ENCODE measurements at regions not wholly inside any gene's neighbourhood (a gene's known extent, or its start where the extent isn't known, plus 50 kb on each side); places are given as distances from the start of the nearest gene placed in this dataset.

DNA sequence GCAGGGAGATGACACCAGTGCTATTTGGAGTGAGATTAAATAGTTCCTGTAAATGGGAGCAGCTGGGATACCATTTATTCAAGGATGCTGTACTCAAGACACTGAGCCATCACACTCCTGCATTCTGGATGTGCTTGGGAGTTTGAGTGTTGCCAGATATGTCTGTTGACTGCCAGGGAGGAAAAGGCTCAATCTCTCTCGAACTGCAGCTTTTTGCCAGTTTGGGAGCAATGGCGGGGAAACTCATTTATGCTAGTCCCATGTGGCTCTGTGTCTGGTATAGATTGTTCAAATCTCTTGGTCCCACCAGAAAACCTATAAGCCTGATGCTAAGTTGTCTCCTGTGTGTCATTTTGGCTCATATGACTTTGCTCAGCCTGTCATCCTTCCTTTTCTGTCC, 363.6 kb downstream of the WDR72 start:
- no peak for TF ChIP-seq POLR2A (IDR thresholded peaks at IDR 0.05)
- TF ChIP-seq, protein P1, sequence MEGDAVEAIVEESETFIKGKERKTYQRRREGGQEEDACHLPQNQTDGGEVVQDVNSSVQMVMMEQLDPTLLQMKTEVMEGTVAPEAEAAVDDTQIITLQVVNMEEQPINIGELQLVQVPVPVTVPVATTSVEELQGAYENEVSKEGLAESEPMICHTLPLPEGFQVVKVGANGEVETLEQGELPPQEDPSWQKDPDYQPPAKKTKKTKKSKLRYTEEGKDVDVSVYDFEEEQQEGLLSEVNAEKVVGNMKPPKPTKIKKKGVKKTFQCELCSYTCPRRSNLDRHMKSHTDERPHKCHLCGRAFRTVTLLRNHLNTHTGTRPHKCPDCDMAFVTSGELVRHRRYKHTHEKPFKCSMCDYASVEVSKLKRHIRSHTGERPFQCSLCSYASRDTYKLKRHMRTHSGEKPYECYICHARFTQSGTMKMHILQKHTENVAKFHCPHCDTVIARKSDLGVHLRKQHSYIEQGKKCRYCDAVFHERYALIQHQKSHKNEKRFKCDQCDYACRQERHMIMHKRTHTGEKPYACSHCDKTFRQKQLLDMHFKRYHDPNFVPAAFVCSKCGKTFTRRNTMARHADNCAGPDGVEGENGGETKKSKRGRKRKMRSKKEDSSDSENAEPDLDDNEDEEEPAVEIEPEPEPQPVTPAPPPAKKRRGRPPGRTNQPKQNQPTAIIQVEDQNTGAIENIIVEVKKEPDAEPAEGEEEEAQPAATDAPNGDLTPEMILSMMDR (IDR thresholded peaks at IDR 0.05), result no peak
